HepG2 (cell line): ENCODE measurements at regions not wholly inside any gene's neighbourhood (a gene's known extent, or its start where the extent isn't known, plus 50 kb on each side); places are given as distances from the start of the nearest gene placed in this dataset.

Experiments used
- ATAC-seq: fragments of 200-7000 bp; cut with Tn5 transposase; 3 replicates; pipeline ENCODE4 v1.9.1; 2020; ENCODE audit warnings: mild to moderate bottlenecking, moderate library complexity
- BruUV-seq: library from RNA; stranded (reverse); fragments of 400-500 nt; replicated peaks from 2 replicates; lab custom pipeline; 2021; lab: Mats Ljungman, UMichigan
- CTCF ChIA-PET: fragments of 300-600 bp; formaldehyde crosslinking; extraction: SDS; loops from one replicate; lab custom pipeline; 2021; ENCODE audit warnings: low total read pairs, inconsistent platforms, low intra/inter-chr PET ratio; lab: Yijun Ruan, JAX
- POLR2A ChIA-PET: fragments of 350-600 bp; sonication (Branson Sonifier 250); formaldehyde crosslinking; loops from one replicate; lab custom pipeline; 2020; ENCODE audit warnings: antibody characterized with exemption, inconsistent platforms; lab: Yijun Ruan, JAX
- DNase-seq: peaks from one replicate; pipeline ENCODE4 v3.0.0-alpha.2; 2015; ENCODE audit warnings: low spot score
- FAIRE-seq: peaks from 3 replicates; lab custom pipeline; 2011; peaks lifted over from hg19 to GRCh38; lab: Jason Lieb, UNC
- H2AFZ ChIP-seq: one replicate; pipeline ENCODE4 v1.6.1; 2011; ENCODE audit warnings: low read length, inconsistent platforms
- H3K27ac ChIP-seq: fragments of 300-600 bp; 3 replicates; pipeline ENCODE4 v1.8.0; 2011; ENCODE audit warnings: mixed run types, mild to moderate bottlenecking, mixed read lengths, low read length, inconsistent platforms; ENCODE audit not compliant: insufficient read depth; ENCODE audit errors: extremely low read length
- H3K27me3 ChIP-seq, 2 experiments: fragments of 200-600 bp in 1 of 2; 2 replicates in 1 of 2; 3 replicates in 1 of 2; pipeline versions ENCODE4 v1.6.0 to v1.8.0; 2011; ENCODE audit warnings: low read length in 2 of 2, mild to moderate bottlenecking in 2 of 2, moderate library complexity in 2 of 2, inconsistent platforms in 1 of 2; ENCODE audit not compliant: insufficient read depth in 2 of 2, control insufficient read depth in 1 of 2
- H3K36me3 ChIP-seq, 2 experiments: fragments of 200-600 bp in 1 of 2; replicated peaks in 1 of 2; 2 replicates in 1 of 2; 3 replicates in 1 of 2; pipeline versions ENCODE4 v1.5.1 to v1.8.0; 2011; ENCODE audit warnings: low read length in 2 of 2, inconsistent platforms in 1 of 2; ENCODE audit not compliant: insufficient read depth in 2 of 2, control insufficient read depth in 1 of 2
- H3K4me1 ChIP-seq: 2 replicates; pipeline ENCODE4 v1.5.1; 2012; ENCODE audit warnings: low read length, inconsistent platforms; ENCODE audit not compliant: insufficient read depth
- H3K4me2 ChIP-seq: 2 replicates; pipeline ENCODE4 v1.6.0; 2011; ENCODE audit warnings: low read depth, low read length, inconsistent platforms
- H3K4me3 ChIP-seq, 3 experiments: fragments of 200-600 bp in 1 of 3; sonication (generic), shearing (Covaris generic) in 1 of 3; replicated peaks in 1 of 3; 2 replicates each; pipeline ENCODE4 v1.5.1; 2011 to 2016; ENCODE audit warnings: low read length in 3 of 3, inconsistent platforms in 2 of 3, low read depth in 2 of 3, mild to moderate bottlenecking in 2 of 3, control low read depth in 1 of 3, mixed read lengths in 1 of 3; ENCODE audit not compliant: insufficient read depth in 1 of 3
- H3K79me2 ChIP-seq: one replicate; pipeline ENCODE4 v1.6.1; 2011; ENCODE audit warnings: low read length, inconsistent platforms; ENCODE audit not compliant: insufficient read depth
- H3K9ac ChIP-seq: 2 replicates; pipeline ENCODE4 v1.6.0; 2011; ENCODE audit warnings: mild to moderate bottlenecking, low read depth, low read length, inconsistent platforms; ENCODE audit not compliant: insufficient read depth
- H3K9me3 ChIP-seq: 2 replicates; pipeline ENCODE4 v1.5.1; 2012; ENCODE audit warnings: mild to moderate bottlenecking, low read length
- H4K20me1 ChIP-seq: 2 replicates; pipeline ENCODE4 v1.6.0; 2011; ENCODE audit warnings: inconsistent platforms, mild to moderate bottlenecking, low read length, moderate library complexity; ENCODE audit not compliant: insufficient read depth
- BATF2 ChIP-seq: sonication (generic); formaldehyde crosslinking; IDR thresholded peaks from 2 replicates; pipeline ENCODE4 v1.8.0; 2022; ENCODE audit warnings: mild to moderate bottlenecking, missing genetic modification reagents, moderate library complexity
- FOXA1 ChIP-seq, 2 experiments: fragments of 450-650 bp in 1 of 2; sonication (generic) in 1 of 2; formaldehyde crosslinking in 1 of 2; IDR thresholded peaks; 2 replicates each; pipeline versions ENCODE4 v1.4.0 to v1.6.1; 2016 to 2020; ENCODE audit warnings: missing genetic modification reagents in 1 of 2
- GLI4 ChIP-seq: sonication (generic); formaldehyde crosslinking; IDR thresholded peaks from 2 replicates; pipeline ENCODE4 v1.5.1; 2020; ENCODE audit warnings: missing genetic modification reagents, mild to moderate bottlenecking, moderate library complexity, borderline replicate concordance
- HOXA7 ChIP-seq: sonication (generic); formaldehyde crosslinking; IDR thresholded peaks from 2 replicates; pipeline ENCODE4 v1.8.1; 2022; ENCODE audit warnings: mild to moderate bottlenecking, missing genetic modification reagents, moderate library complexity
- SP140L ChIP-seq: sonication (generic); formaldehyde crosslinking; IDR thresholded peaks from 2 replicates; pipeline ENCODE4 v1.4.0; 2020; ENCODE audit warnings: missing genetic modification reagents, borderline replicate concordance
- SP4 ChIP-seq: sonication (generic); formaldehyde crosslinking; IDR thresholded peaks from 2 replicates; pipeline ENCODE4 v1.8.1; 2023; ENCODE audit warnings: mild to moderate bottlenecking, missing genetic modification reagents
- ZFP82 ChIP-seq: sonication (generic); formaldehyde crosslinking; IDR thresholded peaks from 2 replicates; pipeline ENCODE4 v1.5.1; 2020; ENCODE audit warnings: mild to moderate bottlenecking, missing genetic modification reagents, borderline replicate concordance
- ZNF224 ChIP-seq: sonication (generic); formaldehyde crosslinking; IDR thresholded peaks from 2 replicates; pipeline ENCODE4 v1.5.0; 2020; ENCODE audit warnings: mild to moderate bottlenecking, missing genetic modification reagents
- ZNF225 ChIP-seq: sonication (generic); formaldehyde crosslinking; IDR thresholded peaks from 2 replicates; pipeline ENCODE4 v1.4.0; 2020; ENCODE audit warnings: mild to moderate bottlenecking, missing genetic modification reagents
- ZNF24 ChIP-seq: fragments of 450-650 bp; IDR thresholded peaks from 2 replicates; pipeline ENCODE4 v1.6.1; 2017; ENCODE audit warnings: antibody characterized with exemption, mild to moderate bottlenecking
- ZNF550 ChIP-seq: sonication (generic); formaldehyde crosslinking; IDR thresholded peaks from 2 replicates; pipeline ENCODE4 v1.4.0; 2020; ENCODE audit warnings: mild to moderate bottlenecking, missing genetic modification reagents, borderline replicate concordance
- ZNF558 ChIP-seq: sonication (generic); formaldehyde crosslinking; IDR thresholded peaks from 2 replicates; pipeline ENCODE4 v1.9.0; 2022; ENCODE audit warnings: mild to moderate bottlenecking, missing genetic modification reagents, borderline replicate concordance
- ZNF737 ChIP-seq: sonication (generic); formaldehyde crosslinking; IDR thresholded peaks from 2 replicates; pipeline ENCODE4 v1.5.0; 2020; ENCODE audit warnings: missing genetic modification reagents, mild to moderate bottlenecking, borderline replicate concordance
- WGBS: methylation state at CpG from one replicate; pipeline ENCODE4 v1.1.6; 2017; ENCODE audit warnings: low lambda C conversion rate; 5-methylcytosine and 5-hydroxymethylcytosine counted together
- in situ Hi-C: cut with HindIII; loops from 2 replicates; pipeline ENCODE4 v1.10.0; 2017; ENCODE audit warnings: low pct_unique_long_range_greater_than_20kb; ENCODE audit not compliant: extremely low pct_ligation_motif_present
- intact Hi-C: fragments of 100-400 bp; cut with micrococcal nuclease; formaldehyde crosslinking; loops from one replicate; pipeline ENCODE4 v1.10.0; 2022; ENCODE audit not compliant: unreplicated experiment

- ChIA-PET CTCF (no interaction called here), POLR2A (no interaction called here)
- in situ Hi-C loops (no loop called here), intact Hi-C loops (no loop called here)
- no TSS peak for BruUV-seq
- Histone ChIP-seq H3K9ac (no peak overlapping the region), H3K27me3 (peaks cover 5 to 9% of the 10 kb centered on the region in 2 experiments; a peak in 3 of 5 replicates), H2AFZ (no peak overlapping the region), H3K27ac (no peak overlapping the region), H3K4me3 (no peak overlapping the region), H3K9me3 (no peaks in the 10 kb centered on the region), H3K79me2 (no peaks in the 10 kb centered on the region), H3K4me1 (no peaks in the 10 kb centered on the region), H4K20me1 (no peaks in the 10 kb centered on the region), H3K36me3 (no peaks in the 10 kb centered on the region), H3K4me2 (no peak overlapping the region)
- DNase-seq (no peak), FAIRE-seq (no peak), ATAC-seq (no peak)
- WGBS = 13% methylated on average over 4 of the region's 4 CpGs
- TF ChIP-seq GLI4 (CRISPR knock-in tag) (no peak), HOXA7 (CRISPR knock-in tag) (no peak), ZNF225 (CRISPR knock-in tag) (no peak), FOXA1 (IDR thresholded peaks at IDR 0.05) (no peak), FOXA1 (CRISPR knock-in tag; IDR thresholded peaks at IDR 0.05) (no peak), ZNF224 (no peak), ZNF24 (no peak), ZNF558 (no peak), SP140L (CRISPR knock-in tag) (no peak), SP4 (CRISPR knock-in tag) (no peak), BATF2 (no peak), ZFP82 (CRISPR knock-in tag) (no peak), ZNF550 (CRISPR knock-in tag) (no peak), ZNF737 (CRISPR knock-in tag) (no peak)
Measured at GRCh38 chr1:175872588-175872987, 129.2 kb upstream of the TNR start.
